HFFc6 (cell line): ENCODE measurements at regions not wholly inside any gene's neighbourhood (a gene's known extent, or its start where the extent isn't known, plus 50 kb on each side); places are given as distances from the start of the nearest gene placed in this dataset.

Experiments
- DNase-seq: peaks from one replicate; pipeline ENCODE4 v3.0.0-alpha.2; 2018
- H3K27ac Mint-ChIP-seq: 2 replicates; pipeline ENCODE4 v1.8.0; 2020; ENCODE audit warnings: mild to moderate bottlenecking, mixed read lengths
- H3K27me3 Mint-ChIP-seq: 2 replicates; pipeline ENCODE4 v1.8.0; 2021; ENCODE audit warnings: mild to moderate bottlenecking, moderate library complexity, mixed read lengths; ENCODE audit not compliant: insufficient read depth
- H3K36me3 Mint-ChIP-seq: 2 replicates; pipeline ENCODE4 v1.8.0; 2021; ENCODE audit warnings: low read depth, mixed read lengths
- H3K4me1 Mint-ChIP-seq: 2 replicates; pipeline ENCODE4 v1.8.0; 2020; ENCODE audit warnings: low read depth, mixed read lengths
- H3K4me3 Mint-ChIP-seq: 2 replicates; pipeline ENCODE4 v1.8.0; 2020; ENCODE audit warnings: mild to moderate bottlenecking, moderate library complexity, mixed read lengths
- H3K9me3 Mint-ChIP-seq: 2 replicates; pipeline ENCODE4 v1.8.0; 2020; ENCODE audit warnings: mild to moderate bottlenecking, mixed read lengths
- TF ChIP-seq, protein P1 (sequence below): fragments of 200-600 bp; sonication (generic); IDR thresholded peaks from 2 replicates; pipeline ENCODE4 v1.5.0; 2021; ENCODE audit warnings: antibody characterized with exemption, mild to moderate bottlenecking

DNA sequence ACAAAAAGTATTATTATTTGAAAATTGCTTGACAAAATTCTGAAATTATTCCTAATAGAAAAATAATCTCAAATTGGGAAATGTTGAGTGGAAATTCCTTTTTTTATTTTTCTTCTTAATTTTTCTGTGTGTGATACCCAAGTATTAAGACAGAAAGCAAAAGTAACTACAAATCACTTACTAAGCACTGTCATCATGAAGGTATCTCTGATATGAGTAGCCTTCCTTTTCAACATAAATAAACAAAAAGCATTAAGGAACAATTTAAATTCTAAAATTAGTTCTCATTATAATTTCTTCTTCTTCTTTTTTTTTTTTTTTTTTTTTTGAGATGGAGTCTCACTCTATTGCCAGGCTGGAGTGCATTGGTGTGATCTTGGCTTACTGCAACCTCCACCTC is 174.2 kb upstream of the RBMS1 start:
- Mint-ChIP-seq H3K27me3 (no peaks in the 10 kb centered on the region; the same call in 1 of the 2 replicates), H3K4me1 (peaks cover 49% of the 10 kb centered on the region), H3K9me3 (no peaks in the 10 kb centered on the region), H3K36me3 (no peaks in the 10 kb centered on the region), H3K27ac (peak overlapping the region; percentile 97; the same call in 1 of the 2 replicates), H3K4me3 (peak overlapping the region; percentile 82)
- TF ChIP-seq, protein P1, sequence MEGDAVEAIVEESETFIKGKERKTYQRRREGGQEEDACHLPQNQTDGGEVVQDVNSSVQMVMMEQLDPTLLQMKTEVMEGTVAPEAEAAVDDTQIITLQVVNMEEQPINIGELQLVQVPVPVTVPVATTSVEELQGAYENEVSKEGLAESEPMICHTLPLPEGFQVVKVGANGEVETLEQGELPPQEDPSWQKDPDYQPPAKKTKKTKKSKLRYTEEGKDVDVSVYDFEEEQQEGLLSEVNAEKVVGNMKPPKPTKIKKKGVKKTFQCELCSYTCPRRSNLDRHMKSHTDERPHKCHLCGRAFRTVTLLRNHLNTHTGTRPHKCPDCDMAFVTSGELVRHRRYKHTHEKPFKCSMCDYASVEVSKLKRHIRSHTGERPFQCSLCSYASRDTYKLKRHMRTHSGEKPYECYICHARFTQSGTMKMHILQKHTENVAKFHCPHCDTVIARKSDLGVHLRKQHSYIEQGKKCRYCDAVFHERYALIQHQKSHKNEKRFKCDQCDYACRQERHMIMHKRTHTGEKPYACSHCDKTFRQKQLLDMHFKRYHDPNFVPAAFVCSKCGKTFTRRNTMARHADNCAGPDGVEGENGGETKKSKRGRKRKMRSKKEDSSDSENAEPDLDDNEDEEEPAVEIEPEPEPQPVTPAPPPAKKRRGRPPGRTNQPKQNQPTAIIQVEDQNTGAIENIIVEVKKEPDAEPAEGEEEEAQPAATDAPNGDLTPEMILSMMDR = no peak
- no peak for DNase-seq

DNA sequence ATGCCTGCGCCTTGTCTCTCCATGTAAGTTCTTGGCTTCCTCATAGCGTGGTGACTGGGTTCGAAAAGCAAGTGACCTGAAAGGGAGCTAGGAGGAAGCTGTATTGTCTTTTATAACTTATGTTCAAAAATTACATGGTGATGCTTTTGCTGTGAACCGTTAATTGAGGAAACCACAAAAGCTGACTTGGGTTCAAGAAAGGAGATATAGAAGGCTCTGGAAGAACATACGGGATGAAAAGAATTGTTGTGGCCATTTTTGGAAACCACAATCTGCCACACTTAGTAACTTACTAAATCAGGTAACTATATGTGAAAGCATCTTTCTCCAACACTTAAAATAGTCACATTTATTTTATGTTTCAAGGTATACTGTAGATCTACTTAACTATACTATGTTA is 177.0 kb upstream of the RBMS1 start:
- Mint-ChIP-seq H3K9me3 (peaks cover 3% of the 10 kb centered on the region; the same call in 1 of the 2 replicates), H3K27me3 (no peaks in the 10 kb centered on the region), H3K27ac (no peak overlapping the region), H3K4me1 (peaks cover 34% of the 10 kb centered on the region), H3K4me3 (no peak overlapping the region), H3K36me3 (peaks cover 5% of the 10 kb centered on the region; the same call in 1 of the 2 replicates)
- DNase-seq = no peak
- TF ChIP-seq, protein P1 = no peak

DNA sequence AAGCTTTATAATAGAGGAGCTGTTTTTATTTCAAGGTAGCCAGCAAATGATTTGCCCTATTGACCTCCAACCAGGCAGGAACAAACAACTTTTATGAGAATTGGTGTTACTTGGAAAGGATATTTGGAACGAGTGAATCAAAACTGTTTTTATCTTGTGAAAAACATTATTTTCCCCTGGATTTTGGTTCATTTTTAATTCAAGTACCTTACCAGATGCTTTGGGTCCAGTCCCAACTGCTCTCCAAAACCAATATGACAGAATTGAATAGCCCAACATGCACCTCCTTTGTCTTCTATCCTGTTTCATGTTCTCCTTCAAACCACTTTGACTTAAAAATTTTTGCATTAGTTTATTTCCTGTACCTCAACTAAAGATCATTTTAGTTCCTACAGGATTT is 178.6 kb upstream of the RBMS1 start:
- peaks cover 18% of the 10 kb centered on the region for H3K4me1 Mint-ChIP-seq
- peaks cover 5% of the 10 kb centered on the region; the same call in 1 of the 2 replicates for H3K36me3 Mint-ChIP-seq
- H3K4me3 Mint-ChIP-seq = no peak overlapping the region
- H3K9me3 Mint-ChIP-seq = peaks cover 3% of the 10 kb centered on the region; the same call in 1 of the 2 replicates
- H3K27ac Mint-ChIP-seq = no peak overlapping the region
- no peaks in the 10 kb centered on the region; the same call in 1 of the 2 replicates for H3K27me3 Mint-ChIP-seq
- DNase-seq = no peak
- TF ChIP-seq, protein P1 = no peak

DNA sequence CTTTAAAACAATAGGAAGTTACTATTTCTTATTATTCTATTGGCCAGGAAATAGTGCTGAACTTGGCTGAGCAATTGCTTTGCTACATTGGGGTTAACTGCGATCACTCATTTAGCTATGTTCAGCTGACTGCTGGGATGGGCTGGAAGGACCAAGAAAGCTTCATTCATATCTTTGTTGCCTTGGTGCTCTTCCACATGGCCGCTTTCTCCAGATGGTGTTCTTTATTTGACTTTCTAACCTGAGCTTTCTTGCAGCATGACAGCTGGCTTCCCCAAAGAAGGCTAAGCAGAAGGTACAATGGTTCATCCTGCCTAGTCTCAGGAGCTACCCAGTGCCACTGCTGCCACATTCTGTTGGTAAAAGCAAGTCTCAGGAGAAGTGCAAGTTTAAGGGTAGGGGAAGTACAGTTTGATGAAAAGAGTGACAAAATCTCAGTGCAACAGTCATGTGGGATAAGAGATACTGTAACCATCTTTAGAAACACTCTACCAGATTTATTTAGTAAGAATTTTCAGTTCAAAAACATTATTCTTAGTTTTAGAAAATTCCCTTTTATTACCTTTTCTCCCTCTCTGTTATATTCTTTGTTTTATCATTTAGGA is 180.6 kb upstream of the RBMS1 start:
- Mint-ChIP-seq H3K27me3 (no peaks in the 10 kb centered on the region; the same call in 1 of the 2 replicates), H3K4me1 (no peaks in the 10 kb centered on the region), H3K27ac (no peak overlapping the region), H3K36me3 (peaks cover 5% of the 10 kb centered on the region; the same call in 1 of the 2 replicates), H3K9me3 (peaks cover 3% of the 10 kb centered on the region; the same call in 1 of the 2 replicates), H3K4me3 (no peak overlapping the region)
- no peak for DNase-seq
- TF ChIP-seq, protein P1 = no peak

DNA sequence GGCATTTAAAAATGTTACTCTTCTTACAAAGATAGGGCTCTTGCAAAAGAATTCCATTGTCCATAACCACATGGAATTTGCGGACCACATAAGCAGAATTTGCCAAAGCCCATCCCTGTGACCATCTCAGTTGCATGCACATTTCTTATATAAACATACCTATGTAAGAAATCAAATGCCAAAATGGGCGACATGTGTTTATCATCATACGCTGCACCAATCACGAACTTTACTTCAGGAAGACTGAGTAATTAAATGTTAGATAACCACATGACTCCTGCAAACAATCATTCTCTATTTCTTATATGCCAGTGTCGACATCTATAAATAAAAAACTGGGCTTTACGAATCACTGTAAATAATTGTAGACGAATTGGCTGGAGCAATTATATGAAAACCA is 186.1 kb upstream of the RBMS1 start:
- Mint-ChIP-seq H3K27ac (no peak overlapping the region), H3K4me3 (no peak overlapping the region), H3K4me1 (peaks cover 6% of the 10 kb centered on the region), H3K36me3 (peaks cover 7% of the 10 kb centered on the region; the same call in 1 of the 2 replicates), H3K27me3 (no peaks in the 10 kb centered on the region; the same call in 1 of the 2 replicates), H3K9me3 (peaks cover 2% of the 10 kb centered on the region; the same call in 1 of the 2 replicates)
- TF ChIP-seq, protein P1 = no peak
- no peak for DNase-seq
